H1 (cell line): ENCODE measurements at regions not wholly inside any gene's neighbourhood (a gene's known extent, or its start where the extent isn't known, plus 50 kb on each side); places are given as distances from the start of the nearest gene placed in this dataset.

Experiments
- CTCF ChIA-PET: fragments of 300-600 bp; sonication (Branson Sonifier 250); formaldehyde crosslinking; loops from one replicate; lab custom pipeline; 2021; ENCODE audit not compliant: partially characterized antibody; lab: Charles Lee
- POLR2A ChIA-PET: fragments of 300-600 bp; sonication (Branson Sonifier 250); formaldehyde crosslinking; loops from one replicate; lab custom pipeline; 2021; ENCODE audit warnings: inconsistent platforms; ENCODE audit not compliant: partially characterized antibody; lab: Charles Lee
- DNase-seq, 2 experiments: peaks; one replicate each; pipeline versions ENCODE4 v3.0.0 to v3.0.0-alpha.2; 2010 to 2022; ENCODE audit warnings: low spot score in 2 of 2, low read depth in 1 of 2, mixed read lengths in 1 of 2
- FAIRE-seq: peaks from 2 replicates; lab custom pipeline; 2011; peaks lifted over from hg19 to GRCh38; lab: Jason Lieb, UNC
- H2AFZ ChIP-seq: 2 replicates; pipeline ENCODE4 v1.8.1; 2012; ENCODE audit warnings: low read length, inconsistent platforms
- H2AK5ac ChIP-seq: 2 replicates; pipeline ENCODE4 v1.6.1; 2013; ENCODE audit warnings: low read depth, low read length
- H2BK120ac ChIP-seq: replicated peaks from 2 replicates; pipeline ENCODE3; 2013; ENCODE audit warnings: low read depth, low read length, inconsistent platforms
- H2BK12ac ChIP-seq: 2 replicates; pipeline ENCODE4 v1.6.1; 2013; ENCODE audit warnings: low read depth, low read length
- H2BK15ac ChIP-seq: 2 replicates; pipeline ENCODE4 v1.6.1; 2013; ENCODE audit warnings: low read length
- H2BK20ac ChIP-seq: 2 replicates; pipeline ENCODE4 v1.6.1; 2013; ENCODE audit warnings: low read length
- H2BK5ac ChIP-seq: 2 replicates; pipeline ENCODE4 v1.6.1; 2013; ENCODE audit warnings: low read depth, low read length
- H3K14ac ChIP-seq: 2 replicates; pipeline ENCODE4 v1.6.1; 2013; ENCODE audit warnings: inconsistent platforms; ENCODE audit not compliant: insufficient read length
- H3K18ac ChIP-seq: 2 replicates; pipeline ENCODE4 v1.6.1; 2013; ENCODE audit warnings: low read length; ENCODE audit errors: extremely low read depth
- H3K23ac ChIP-seq: 2 replicates; pipeline ENCODE4 v1.6.1; 2013; ENCODE audit warnings: inconsistent platforms; ENCODE audit not compliant: insufficient read length
- H3K23me2 ChIP-seq: 2 replicates; pipeline ENCODE4 v1.6.1; 2013; ENCODE audit warnings: low read depth, low read length
- H3K27ac ChIP-seq: 2 replicates; pipeline ENCODE4 v1.6.1; 2011; ENCODE audit warnings: low read depth, low read length, inconsistent platforms
- H3K27me3 ChIP-seq, 4 experiments: replicated peaks in 1 of 4; 1 replicate in 1 of 4; 2 replicates in 3 of 4; pipeline versions ENCODE4 v1.6.1 to v1.8.1; 2011 to 2013; ENCODE audit warnings: low read length in 3 of 4, mild to moderate bottlenecking in 3 of 4, inconsistent platforms in 2 of 4, mixed read lengths in 2 of 4, moderate library complexity in 1 of 4; ENCODE audit not compliant: control insufficient read depth in 3 of 4, insufficient read depth in 3 of 4; ENCODE audit errors: extremely low read depth in 1 of 4
- H3K36me3 ChIP-seq, 4 experiments: 2 replicates each; pipeline versions ENCODE4 v1.6.1 to v1.8.1; 2011 to 2013; ENCODE audit warnings: mild to moderate bottlenecking in 4 of 4, low read length in 3 of 4, moderate library complexity in 2 of 4, control low read depth in 1 of 4, inconsistent platforms in 1 of 4; ENCODE audit not compliant: insufficient read depth in 4 of 4, control insufficient read depth in 2 of 4
- H3K4ac ChIP-seq: replicated peaks from 2 replicates; pipeline ENCODE3; 2013; ENCODE audit warnings: low read length, low read depth, mixed read lengths, inconsistent platforms; ENCODE audit not compliant: insufficient read length
- H3K4me1 ChIP-seq, 4 experiments: replicated peaks in 1 of 4; 1 replicate in 1 of 4; 2 replicates in 3 of 4; pipeline versions ENCODE4 v1.6.1 to v1.8.1; 2011 to 2013; ENCODE audit warnings: low read length in 3 of 4, inconsistent platforms in 2 of 4, mixed read lengths in 1 of 4; ENCODE audit not compliant: insufficient read depth in 4 of 4, control insufficient read depth in 3 of 4
- H3K4me2 ChIP-seq, 2 experiments: 2 replicates each; pipeline versions ENCODE4 v1.6.1 to v1.8.1; 2011 to 2013; ENCODE audit warnings: low read depth in 2 of 2, low read length in 2 of 2, control low read depth in 1 of 2, inconsistent platforms in 1 of 2, mild to moderate bottlenecking in 1 of 2; ENCODE audit not compliant: insufficient read depth in 1 of 2
- H3K4me3 ChIP-seq, 4 experiments: fragments of 200-600, 300-600 bp in 1 of 4; sonication (generic), shearing (Covaris generic), sonication (Bioruptor Twin) in 1 of 4; 2 replicates each; pipeline versions ENCODE4 v1.5.1 to v1.8.1; 2011 to 2016; ENCODE audit warnings: low read length in 4 of 4, low read depth in 3 of 4, control low read depth in 2 of 4, inconsistent platforms in 2 of 4, mild to moderate bottlenecking in 2 of 4, mixed read lengths in 1 of 4, moderate library complexity in 1 of 4; ENCODE audit not compliant: insufficient read depth in 2 of 4; ENCODE audit errors: extremely low read depth in 1 of 4
- H3K56ac ChIP-seq: replicated peaks from 2 replicates; pipeline ENCODE3; 2013; ENCODE audit warnings: low read depth, mild to moderate bottlenecking, mixed read lengths, low read length, inconsistent platforms; ENCODE audit not compliant: insufficient read length
- H3K79me1 ChIP-seq: 2 replicates; pipeline ENCODE4 v1.6.1; 2013; ENCODE audit warnings: low read depth, low read length, control low read depth
- H3K79me2 ChIP-seq, 2 experiments: 2 replicates each; pipeline versions ENCODE4 v1.6.1 to v1.8.1; 2012 to 2013; ENCODE audit warnings: low read length in 2 of 2, mild to moderate bottlenecking in 2 of 2, inconsistent platforms in 1 of 2; ENCODE audit not compliant: insufficient read depth in 2 of 2, control insufficient read depth in 1 of 2
- H3K9ac ChIP-seq, 4 experiments: replicated peaks in 1 of 4; 1 replicate in 1 of 4; 2 replicates in 3 of 4; pipeline versions ENCODE4 v1.6.1 to v1.8.1; 2011 to 2013; ENCODE audit warnings: low read depth in 3 of 4, low read length in 3 of 4, control low read depth in 2 of 4, mild to moderate bottlenecking in 2 of 4, moderate library complexity in 2 of 4, inconsistent platforms in 1 of 4; ENCODE audit errors: extremely low read depth in 1 of 4
- H3K9me3 ChIP-seq, 2 experiments: 2 replicates each; pipeline versions ENCODE4 v1.6.1 to v1.8.1; 2012 to 2013; ENCODE audit warnings: mild to moderate bottlenecking in 2 of 2, moderate library complexity in 2 of 2, control low read depth in 1 of 2, inconsistent platforms in 1 of 2, low read depth in 1 of 2, low read length in 1 of 2, mixed read lengths in 1 of 2; ENCODE audit not compliant: insufficient read depth in 2 of 2
- H4K20me1 ChIP-seq, 2 experiments: replicated peaks in 1 of 2; 2 replicates each; pipeline versions ENCODE3 to v1.8.1; 2011 to 2013; ENCODE audit warnings: inconsistent platforms in 2 of 2, low read length in 2 of 2, mild to moderate bottlenecking in 1 of 2; ENCODE audit not compliant: insufficient read depth in 2 of 2, control insufficient read depth in 1 of 2
- H4K5ac ChIP-seq: 2 replicates; pipeline ENCODE4 v1.6.1; 2013; ENCODE audit warnings: low read length, low read depth, mixed read lengths, inconsistent platforms; ENCODE audit not compliant: insufficient read length
- H4K8ac ChIP-seq: 2 replicates; pipeline ENCODE4 v1.8.0; 2013; ENCODE audit warnings: mild to moderate bottlenecking, moderate library complexity, low read length, inconsistent platforms; ENCODE audit not compliant: insufficient read depth; ENCODE audit errors: extremely low read depth
- H4K91ac ChIP-seq: replicated peaks from 2 replicates; pipeline ENCODE3; 2013; ENCODE audit warnings: low read length, mixed read lengths, inconsistent platforms; ENCODE audit not compliant: insufficient read length
- ATF3 ChIP-seq: IDR thresholded peaks from 2 replicates; pipeline ENCODE4 v1.6.1; 2011; ENCODE audit warnings: low read depth, mild to moderate bottlenecking, low read length; ENCODE audit not compliant: insufficient read depth
- BACH1 ChIP-seq: IDR thresholded peaks from 2 replicates; pipeline ENCODE4 v1.6.1; 2012; ENCODE audit warnings: low read length, improper control_type of control experiment
- BCL11A ChIP-seq, 2 experiments: IDR thresholded peaks; one replicate each; pipeline ENCODE4 v1.6.1; 2011; ENCODE audit warnings: low read depth in 2 of 2, low read length in 2 of 2, mild to moderate bottlenecking in 2 of 2
- BRCA1 ChIP-seq: IDR thresholded peaks from 2 replicates; pipeline ENCODE4 v1.6.1; 2012; ENCODE audit warnings: low read depth, low read length, improper control_type of control experiment
- CBX5 ChIP-seq: fragments of 300-800, 300-1000 bp; sonication (generic); IDR thresholded peaks from 2 replicates; pipeline ENCODE4 v1.7.1; 2016; ENCODE audit warnings: antibody characterized with exemption, low read length, low read depth
- CTBP2 ChIP-seq: IDR thresholded peaks from 2 replicates; pipeline ENCODE4 v1.7.0; 2011; ENCODE audit warnings: borderline replicate concordance, mild to moderate bottlenecking, moderate library complexity, mixed read lengths, low read length; ENCODE audit not compliant: insufficient read depth, insufficient read length
- HDAC2 ChIP-seq, 2 experiments: fragments of 300-600 bp in 1 of 2; sonication (generic) in 1 of 2; IDR thresholded peaks; 2 replicates each; pipeline ENCODE4 v1.6.1; 2011 to 2012; ENCODE audit warnings: low read depth in 2 of 2, low read length in 2 of 2, mild to moderate bottlenecking in 2 of 2, moderate library complexity in 2 of 2, borderline replicate concordance in 1 of 2, inconsistent platforms in 1 of 2
- JUN ChIP-seq: IDR thresholded peaks from 2 replicates; pipeline ENCODE4 v1.6.1; 2011; ENCODE audit warnings: low read depth, mild to moderate bottlenecking, improper control_type of control experiment, low read length
- MAX ChIP-seq: IDR thresholded peaks from 2 replicates; pipeline ENCODE4 v1.6.1; 2012; ENCODE audit warnings: inconsistent platforms
- POLR2AphosphoS5 ChIP-seq: IDR thresholded peaks from 2 replicates; pipeline ENCODE4 v1.6.1; 2011; ENCODE audit warnings: low read depth, low read length
- RAD21 ChIP-seq, 2 experiments: IDR thresholded peaks in 1 of 2; conservative IDR thresholded peaks in 1 of 2; 2 replicates each; pipeline ENCODE4 v1.6.1; 2011; ENCODE audit warnings: low read depth in 2 of 2, low read length in 2 of 2, improper control_type of control experiment in 1 of 2, inconsistent platforms in 1 of 2, mild to moderate bottlenecking in 1 of 2, moderate library complexity in 1 of 2
- RFX5 ChIP-seq: IDR thresholded peaks from 2 replicates; pipeline ENCODE4 v1.6.1; 2011; ENCODE audit warnings: low read depth, low read length, improper control_type of control experiment, borderline replicate concordance
- SIRT6 ChIP-seq: IDR thresholded peaks from one replicate; pipeline ENCODE4 v1.7.1; 2012; ENCODE audit warnings: low read length, inconsistent platforms
- SP1 ChIP-seq: IDR thresholded peaks from 2 replicates; pipeline ENCODE4 v1.6.1; 2011; ENCODE audit warnings: low read depth, low read length
- SP2 ChIP-seq: IDR thresholded peaks from 2 replicates; pipeline ENCODE4 v1.6.1; 2012; ENCODE audit warnings: mild to moderate bottlenecking, low read length, inconsistent platforms
- SP4 ChIP-seq: IDR thresholded peaks from 2 replicates; pipeline ENCODE4 v1.6.1; 2012; ENCODE audit warnings: low read length, inconsistent platforms

- H2BK12ac ChIP-seq = no peak overlapping the region
- no peak overlapping the region for H3K23ac ChIP-seq
- no peak overlapping the region for H3K18ac ChIP-seq
- H2BK20ac ChIP-seq = no peak overlapping the region
- H3K4me3 ChIP-seq = no peak overlapping the region
- no peaks in the 10 kb centered on the region for H3K79me2 ChIP-seq
- no peaks in the 10 kb centered on the region for H3K4me1 ChIP-seq
- no peak for FAIRE-seq
- H3K27ac ChIP-seq = no peak overlapping the region
- H2BK120ac ChIP-seq = no peak overlapping the region
- H3K9ac ChIP-seq = no peak overlapping the region
- H2BK5ac ChIP-seq = no peak overlapping the region
- H2BK15ac ChIP-seq = no peak overlapping the region
- CTCF ChIA-PET = no interaction called here
- no peak overlapping the region for H4K91ac ChIP-seq
- H2AFZ ChIP-seq = no peak overlapping the region
- H4K8ac ChIP-seq = no peak overlapping the region
- no peaks in the 10 kb centered on the region for H3K36me3 ChIP-seq
- TF ChIP-seq BACH1 (no peak), SP2 (no peak), MAX (no peak), JUN (no peak), CBX5 (no peak), POLR2AphosphoS5 (no peak), HDAC2 (IDR thresholded peaks at IDR 0.05; ENCODE audit: borderline replicate concordance in 1 of 2, low read depth in 2 of 2, low read length in 2 of 2) (no peak), SIRT6 (no peak), CTBP2 (no peak), RAD21 (IDR thresholded peaks at IDR 0.05 in 1 of 2, conservative IDR thresholded peaks at IDR 0.05 in 1 of 2; ENCODE audit: low read depth in 2 of 2, low read length in 2 of 2) (no peak), ATF3 (no peak), RFX5 (no peak), SP4 (no peak), BRCA1 (no peak), SP1 (no peak), BCL11A (IDR thresholded peaks at IDR 0.05; ENCODE audit: low read depth in 2 of 2, low read length in 2 of 2) (no peak)
- TF ChIP-seq, all 59 proteins: peak for 0
- no peaks in the 10 kb centered on the region for H3K79me1 ChIP-seq
- no peaks in the 10 kb centered on the region for H3K27me3 ChIP-seq
- no peak overlapping the region for H3K4me2 ChIP-seq
- H3K4ac ChIP-seq = no peak overlapping the region
- POLR2A ChIA-PET = no interaction called here
- no peaks in the 10 kb centered on the region for H4K20me1 ChIP-seq
- no peak overlapping the region for H2AK5ac ChIP-seq
- no peaks in the 10 kb centered on the region for H3K9me3 ChIP-seq
- no peak for DNase-seq
- no peak overlapping the region for H4K5ac ChIP-seq
- no peaks in the 10 kb centered on the region for H3K23me2 ChIP-seq
- no peak overlapping the region for H3K14ac ChIP-seq
- no peak overlapping the region for H3K56ac ChIP-seq
Measured at GRCh38 chr3:7982126-7982525, 519.5 kb upstream of the LMCD1 start.
